BLaER1 treated with 17β-estradiol and CSF1 and Interleukin-3, amounts not matched to agents 10 nM and 100 nM (cell line): ENCODE measurements at regions not wholly inside any gene's neighbourhood (a gene's known extent, or its start where the extent isn't known, plus 50 kb on each side); places are given as distances from the start of the nearest gene placed in this dataset.

Source experiments
- H3K27ac ChIP-seq, 11 experiments: shearing (Covaris generic); formaldehyde crosslinking; 2 replicates each; pipeline ENCODE4 v1.8.1; 2022
- H3K27me3 ChIP-seq, 11 experiments: shearing (Covaris generic); formaldehyde crosslinking; 2 replicates each; pipeline ENCODE4 v1.8.1; 2022
- H3K36me3 ChIP-seq, 11 experiments: shearing (Covaris generic); formaldehyde crosslinking; 2 replicates each; pipeline ENCODE4 v1.8.1; 2022
- H3K4me1 ChIP-seq, 10 experiments: shearing (Covaris generic); formaldehyde crosslinking; 2 replicates each; pipeline ENCODE4 v1.8.1; 2022
- H3K4me2 ChIP-seq, 11 experiments: shearing (Covaris generic); formaldehyde crosslinking; 2 replicates each; pipeline ENCODE4 v1.8.1; 2022
- H3K4me3 ChIP-seq, 10 experiments: shearing (Covaris generic); formaldehyde crosslinking; 2 replicates each; pipeline ENCODE4 v1.8.1; 2022
- H3K9ac ChIP-seq, 11 experiments: shearing (Covaris generic); formaldehyde crosslinking; 2 replicates each; pipeline ENCODE4 v1.8.1; 2022
- H3K9me3 ChIP-seq, 11 experiments: shearing (Covaris generic); formaldehyde crosslinking; replicated peaks in 1 of 11; 2 replicates each; pipeline ENCODE4 v1.8.1; 2022
- H4K20me1 ChIP-seq, 11 experiments: shearing (Covaris generic); formaldehyde crosslinking; 2 replicates each; pipeline ENCODE4 v1.8.1; 2022
- Cebpa-rat ChIP-seq, 11 experiments: shearing (Covaris generic); IDR thresholded peaks; 2 replicates each; pipeline ENCODE4 v1.8.1; 2022

DNA sequence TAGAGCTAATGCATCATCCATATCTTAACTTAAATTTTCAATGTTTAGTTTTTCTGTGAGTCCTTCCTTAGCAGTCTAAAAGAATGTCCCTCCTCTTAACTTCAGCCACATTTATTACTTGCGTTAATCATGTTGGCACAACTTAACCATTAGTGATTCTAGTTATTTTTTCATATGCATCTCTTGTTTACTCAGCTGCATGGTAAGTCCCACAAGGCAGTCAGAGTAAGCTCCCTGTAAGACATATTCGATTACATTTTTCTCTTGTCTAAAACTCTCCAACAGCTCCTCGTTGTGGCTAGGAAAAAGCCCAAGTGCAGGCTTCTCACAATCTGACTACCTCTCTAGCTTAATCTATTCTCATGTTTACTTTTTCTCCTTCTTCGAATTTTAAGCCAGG, 2045.3 kb upstream of the PIK3C3 start:
- Histone ChIP-seq H3K4me2 (no peak overlapping the region), H3K9me3 (peaks cover 0 to 6% (median 0%) of the 10 kb centered on the region in 11 experiments; a peak in 1 of 22 replicates), H3K4me1 (no peaks in the 10 kb centered on the region), H3K4me3 (no peak overlapping the region), H3K9ac (no peak overlapping the region), H3K36me3 (no peaks in the 10 kb centered on the region), H3K27ac (no peak overlapping the region), H3K27me3 (no peaks in the 10 kb centered on the region), H4K20me1 (no peaks in the 10 kb centered on the region)
- no peak for TF ChIP-seq Cebpa-rat (IDR thresholded peaks at IDR 0.05)

DNA sequence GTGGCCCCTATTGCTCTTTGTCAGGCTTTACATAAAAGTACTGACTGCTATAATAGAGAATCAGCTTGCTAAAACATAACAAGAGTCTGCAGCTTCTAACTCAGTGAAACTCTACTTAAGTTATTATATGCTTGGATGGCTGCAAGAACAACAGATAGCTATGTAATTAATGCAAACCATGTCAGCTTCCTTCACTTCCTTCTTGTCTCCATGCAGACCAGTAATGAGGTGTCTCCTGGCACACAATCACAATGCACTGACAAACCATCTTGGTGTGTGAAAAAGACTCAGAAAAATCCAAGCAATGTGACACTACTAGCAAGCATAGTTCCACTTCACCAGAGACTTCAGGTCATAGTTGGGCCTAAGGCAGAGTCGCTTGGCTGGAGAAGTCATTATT, 2068.9 kb upstream of the PIK3C3 start:
- no peaks in the 10 kb centered on the region for H3K9me3 ChIP-seq
- H3K4me1 ChIP-seq: no peaks in the 10 kb centered on the region
- H3K27ac ChIP-seq: no peak overlapping the region
- no peak overlapping the region for H3K4me3 ChIP-seq
- TF ChIP-seq Cebpa-rat (IDR thresholded peaks at IDR 0.05): no peak
- no peaks in the 10 kb centered on the region for H3K27me3 ChIP-seq
- H3K36me3 ChIP-seq: no peaks in the 10 kb centered on the region
- H4K20me1 ChIP-seq: no peaks in the 10 kb centered on the region
- no peak overlapping the region for H3K4me2 ChIP-seq
- no peak overlapping the region for H3K9ac ChIP-seq

DNA sequence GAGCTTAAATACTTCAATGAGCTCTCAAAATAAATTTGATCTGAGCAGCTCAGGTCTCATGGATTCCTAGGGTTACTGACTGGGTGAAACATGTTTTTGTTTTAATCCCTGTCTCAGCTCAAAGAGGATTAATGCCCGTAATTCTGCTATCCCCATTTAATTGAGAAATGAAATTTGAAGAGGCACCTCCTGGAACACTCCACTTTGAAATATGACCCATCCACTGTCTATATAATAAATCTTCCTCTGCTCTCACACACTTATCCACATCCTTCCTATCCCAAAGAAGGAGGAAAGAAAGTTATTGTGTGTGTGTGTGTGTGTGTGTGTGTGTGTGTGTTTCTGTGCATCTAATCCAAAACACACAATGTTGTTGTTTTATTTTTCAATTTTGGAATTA, 2082.4 kb upstream of the PIK3C3 start:
- Histone ChIP-seq H3K27ac (no peak overlapping the region), H3K9me3 (no peaks in the 10 kb centered on the region), H3K27me3 (no peaks in the 10 kb centered on the region), H3K9ac (no peak overlapping the region), H3K4me3 (no peak overlapping the region), H3K4me1 (0 out of 20 replicates have a peak, but pooled peaks cover 0 to 5% (median 0%) of the 10 kb centered on the region in 10 experiments), H3K36me3 (no peaks in the 10 kb centered on the region), H4K20me1 (no peaks in the 10 kb centered on the region), H3K4me2 (no peak overlapping the region)
- no peak for TF ChIP-seq Cebpa-rat (IDR thresholded peaks at IDR 0.05)

- Histone ChIP-seq H3K4me1 (0 out of 20 replicates have a peak, but pooled peaks cover 0 to 5% (median 0%) of the 10 kb centered on the region in 10 experiments), H3K4me3 (no peak overlapping the region), H3K36me3 (no peaks in the 10 kb centered on the region), H3K4me2 (no peak overlapping the region), H3K9ac (no peak overlapping the region), H3K9me3 (no peaks in the 10 kb centered on the region), H3K27ac (no peak overlapping the region), H3K27me3 (no peaks in the 10 kb centered on the region), H4K20me1 (no peaks in the 10 kb centered on the region)
- no peak for TF ChIP-seq Cebpa-rat (IDR thresholded peaks at IDR 0.05)
Observed at GRCh38 chr18:39871961-39872360, 2083.1 kb upstream of the PIK3C3 start.

- no peaks in the 10 kb centered on the region for H3K27me3 ChIP-seq
- no peak overlapping the region for H3K27ac ChIP-seq
- H3K9me3 ChIP-seq: no peaks in the 10 kb centered on the region
- H3K4me3 ChIP-seq: no peak overlapping the region
- no peak for TF ChIP-seq Cebpa-rat (IDR thresholded peaks at IDR 0.05)
- no peaks in the 10 kb centered on the region for H4K20me1 ChIP-seq
- 0 out of 20 replicates have a peak, but pooled peaks cover 0 to 5% (median 0%) of the 10 kb centered on the region in 10 experiments for H3K4me1 ChIP-seq
- H3K36me3 ChIP-seq: no peaks in the 10 kb centered on the region
- no peak overlapping the region for H3K4me2 ChIP-seq
- no peak overlapping the region for H3K9ac ChIP-seq
Observed at GRCh38 chr18:39870591-39870990, 2084.4 kb upstream of the PIK3C3 start.

GRCh38 chr18:39863916-39864315, 2091.1 kb upstream of the PIK3C3 start:
- Histone ChIP-seq H3K4me1 (no peaks in the 10 kb centered on the region), H3K27me3 (no peaks in the 10 kb centered on the region), H3K9me3 (no peaks in the 10 kb centered on the region), H3K4me2 (no peak overlapping the region), H3K36me3 (no peaks in the 10 kb centered on the region), H3K9ac (no peak overlapping the region), H4K20me1 (no peaks in the 10 kb centered on the region), H3K27ac (no peak overlapping the region), H3K4me3 (no peak overlapping the region)
- TF ChIP-seq Cebpa-rat (IDR thresholded peaks at IDR 0.05): no peak

DNA sequence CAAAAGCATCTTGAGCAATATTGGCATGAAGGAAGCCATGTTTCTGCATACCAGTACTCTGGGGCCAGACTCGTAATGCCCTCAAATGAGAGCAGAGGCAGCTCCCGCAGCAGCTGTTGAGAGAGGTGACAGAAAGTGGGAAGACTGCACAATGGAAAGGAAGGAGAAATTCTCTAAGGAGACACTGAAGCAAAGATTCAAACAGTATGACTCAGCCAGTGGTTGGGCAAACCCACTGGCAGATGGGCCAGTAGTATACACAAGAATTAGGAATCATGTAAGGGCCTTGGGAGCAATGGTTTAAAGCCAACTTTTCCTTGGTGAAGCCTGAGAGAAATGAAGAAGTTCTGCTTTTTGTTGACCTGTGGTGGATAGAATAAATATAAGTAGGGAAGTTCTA, 2092.7 kb upstream of the PIK3C3 start:
- Histone ChIP-seq H3K4me3 (no peak overlapping the region), H3K4me1 (no peaks in the 10 kb centered on the region), H3K4me2 (no peak overlapping the region), H3K36me3 (no peaks in the 10 kb centered on the region), H3K9me3 (no peaks in the 10 kb centered on the region), H4K20me1 (no peaks in the 10 kb centered on the region), H3K9ac (no peak overlapping the region), H3K27ac (no peak overlapping the region), H3K27me3 (no peaks in the 10 kb centered on the region)
- no peak for TF ChIP-seq Cebpa-rat (IDR thresholded peaks at IDR 0.05)

GRCh38 chr18:39854291-39854690, 2100.7 kb upstream of the PIK3C3 start:
- H3K9ac ChIP-seq: no peak overlapping the region

GRCh38 chr18:39846265-39846664, 2108.8 kb upstream of the PIK3C3 start:
- Histone ChIP-seq H3K4me3 (no peak overlapping the region), H3K9me3 (peaks cover 0 to 6% (median 4%) of the 10 kb centered on the region in 11 experiments; a peak in 2 of 22 replicates), H3K9ac (no peak overlapping the region), H3K36me3 (no peaks in the 10 kb centered on the region), H3K4me2 (no peak overlapping the region), H3K27ac (no peak overlapping the region), H3K4me1 (no peaks in the 10 kb centered on the region), H3K27me3 (no peaks in the 10 kb centered on the region), H4K20me1 (no peaks in the 10 kb centered on the region)
- TF ChIP-seq Cebpa-rat (IDR thresholded peaks at IDR 0.05): no peak

More at GRCh38 chr18:39854291-39854690, 2100.7 kb upstream of the PIK3C3 start:
- Histone ChIP-seq H3K27me3 (no peaks in the 10 kb centered on the region), H3K9me3 (no peaks in the 10 kb centered on the region), H3K4me2 (no peak overlapping the region), H3K36me3 (no peaks in the 10 kb centered on the region), H3K4me3 (no peak overlapping the region), H3K4me1 (no peaks in the 10 kb centered on the region), H4K20me1 (no peaks in the 10 kb centered on the region), H3K27ac (no peak overlapping the region)
- no peak for TF ChIP-seq Cebpa-rat (IDR thresholded peaks at IDR 0.05)

GRCh38 chr18:39845631-39846030, 2109.4 kb upstream of the PIK3C3 start:
- no peak for TF ChIP-seq Cebpa-rat (IDR thresholded peaks at IDR 0.05)
- Histone ChIP-seq H3K4me1 (no peaks in the 10 kb centered on the region), H3K4me2 (no peak overlapping the region), H3K4me3 (no peak overlapping the region), H3K9ac (no peak overlapping the region), H3K9me3 (peaks cover 0 to 9% (median 4%) of the 10 kb centered on the region in 11 experiments; a peak in 2 of 22 replicates), H3K27me3 (no peaks in the 10 kb centered on the region), H4K20me1 (no peaks in the 10 kb centered on the region), H3K27ac (no peak overlapping the region), H3K36me3 (no peaks in the 10 kb centered on the region)
